H1 (cell line): ENCODE measurements at regions not wholly inside any gene's neighbourhood (a gene's known extent, or its start where the extent isn't known, plus 50 kb on each side); places are given as distances from the start of the nearest gene placed in this dataset.

ENCODE experiments used
- CEBPB ChIP-seq: IDR thresholded peaks from 2 replicates; pipeline ENCODE4 v1.6.1; 2012; ENCODE audit warnings: low read depth, low read length
- CHD2 ChIP-seq: IDR thresholded peaks from 2 replicates; pipeline ENCODE4 v1.6.1; 2012; ENCODE audit warnings: low read length, improper control_type of control experiment
- EP300 ChIP-seq, 2 experiments: IDR thresholded peaks; 1 replicate in 1 of 2; 2 replicates in 1 of 2; pipeline ENCODE4 v1.6.1; 2011 to 2012; ENCODE audit warnings: low read depth in 2 of 2, low read length in 2 of 2, mild to moderate bottlenecking in 2 of 2, borderline replicate concordance in 1 of 2, inconsistent platforms in 1 of 2, moderate library complexity in 1 of 2
- EZH2 ChIP-seq: fragments of 200-600 bp; sonication (generic); IDR thresholded peaks from 2 replicates; pipeline ENCODE4 v1.7.1; 2012; ENCODE audit warnings: low read depth, mild to moderate bottlenecking, moderate library complexity, low read length, inconsistent platforms; ENCODE audit not compliant: severe bottlenecking
- HDAC2 ChIP-seq, 2 experiments: fragments of 300-600 bp in 1 of 2; sonication (generic) in 1 of 2; IDR thresholded peaks; 2 replicates each; pipeline ENCODE4 v1.6.1; 2011 to 2012; ENCODE audit warnings: low read depth in 2 of 2, low read length in 2 of 2, mild to moderate bottlenecking in 2 of 2, moderate library complexity in 2 of 2, borderline replicate concordance in 1 of 2, inconsistent platforms in 1 of 2
- MAFK ChIP-seq: IDR thresholded peaks from 2 replicates; pipeline ENCODE4 v1.6.1; 2012; ENCODE audit warnings: low read depth, mild to moderate bottlenecking, improper control_type of control experiment, low read length
- NRF1 ChIP-seq: IDR thresholded peaks from 2 replicates; pipeline ENCODE4 v1.6.1; 2011; ENCODE audit warnings: mild to moderate bottlenecking, low read depth, low read length, improper control_type of control experiment
- POLR2AphosphoS5 ChIP-seq: IDR thresholded peaks from 2 replicates; pipeline ENCODE4 v1.6.1; 2011; ENCODE audit warnings: low read depth, low read length
- SIN3A ChIP-seq, 2 experiments: IDR thresholded peaks in 1 of 2; conservative IDR thresholded peaks in 1 of 2; 2 replicates each; pipeline ENCODE4 v1.6.1; 2011 to 2012; ENCODE audit warnings: low read length in 2 of 2, improper control_type of control experiment in 1 of 2, low read depth in 1 of 2, mild to moderate bottlenecking in 1 of 2
- SIRT6 ChIP-seq: IDR thresholded peaks from one replicate; pipeline ENCODE4 v1.7.1; 2012; ENCODE audit warnings: low read length, inconsistent platforms
- YY1 ChIP-seq: IDR thresholded peaks from 2 replicates; pipeline ENCODE4 v1.6.1; 2011; ENCODE audit warnings: low read depth, mild to moderate bottlenecking, low read length
- ZNF274 ChIP-seq: IDR thresholded peaks from 2 replicates; pipeline ENCODE4 v1.7.0; 2012; ENCODE audit warnings: low read length, borderline replicate concordance; ENCODE audit errors: extremely low read depth
- TF ChIP-seq, protein P1 (sequence below), 3 experiments: IDR thresholded peaks; 1 replicate in 2 of 3; 2 replicates in 1 of 3; pipeline versions ENCODE4 v1.5.1 to v1.6.1; 2011; ENCODE audit warnings: low read length in 3 of 3, mild to moderate bottlenecking in 3 of 3, inconsistent platforms in 2 of 3, low read depth in 1 of 3, moderate library complexity in 1 of 3; ENCODE audit not compliant: insufficient read depth in 1 of 3; ENCODE audit errors: control extremely low read depth in 1 of 3

DNA sequence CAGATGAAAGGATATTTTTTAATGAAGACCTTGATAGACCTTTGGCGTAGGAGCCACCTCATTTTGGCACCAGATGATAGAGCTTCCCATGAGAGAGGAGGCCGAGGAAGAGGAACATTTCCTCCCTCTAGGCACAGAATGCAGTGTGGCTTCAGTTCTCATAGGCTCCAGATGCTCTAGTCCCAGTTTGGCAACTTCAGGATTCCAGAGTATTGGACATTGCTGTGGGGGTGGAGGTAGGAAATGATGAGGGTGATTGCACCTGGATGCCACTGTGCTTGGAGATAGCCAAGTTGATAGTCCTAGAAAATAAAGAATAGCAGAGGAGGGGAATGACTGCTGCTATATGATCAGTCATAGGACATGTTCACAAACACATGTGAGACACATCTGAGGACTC lies 58.3 kb upstream of the KY start:
- TF ChIP-seq, protein P1, sequence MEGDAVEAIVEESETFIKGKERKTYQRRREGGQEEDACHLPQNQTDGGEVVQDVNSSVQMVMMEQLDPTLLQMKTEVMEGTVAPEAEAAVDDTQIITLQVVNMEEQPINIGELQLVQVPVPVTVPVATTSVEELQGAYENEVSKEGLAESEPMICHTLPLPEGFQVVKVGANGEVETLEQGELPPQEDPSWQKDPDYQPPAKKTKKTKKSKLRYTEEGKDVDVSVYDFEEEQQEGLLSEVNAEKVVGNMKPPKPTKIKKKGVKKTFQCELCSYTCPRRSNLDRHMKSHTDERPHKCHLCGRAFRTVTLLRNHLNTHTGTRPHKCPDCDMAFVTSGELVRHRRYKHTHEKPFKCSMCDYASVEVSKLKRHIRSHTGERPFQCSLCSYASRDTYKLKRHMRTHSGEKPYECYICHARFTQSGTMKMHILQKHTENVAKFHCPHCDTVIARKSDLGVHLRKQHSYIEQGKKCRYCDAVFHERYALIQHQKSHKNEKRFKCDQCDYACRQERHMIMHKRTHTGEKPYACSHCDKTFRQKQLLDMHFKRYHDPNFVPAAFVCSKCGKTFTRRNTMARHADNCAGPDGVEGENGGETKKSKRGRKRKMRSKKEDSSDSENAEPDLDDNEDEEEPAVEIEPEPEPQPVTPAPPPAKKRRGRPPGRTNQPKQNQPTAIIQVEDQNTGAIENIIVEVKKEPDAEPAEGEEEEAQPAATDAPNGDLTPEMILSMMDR (IDR thresholded peaks at IDR 0.05; ENCODE audit: control extremely low read depth in 1 of 3, insufficient read depth in 1 of 3, low read depth in 1 of 3, low read length in 3 of 3), result no peak
- TF ChIP-seq YY1 (no peak), CEBPB (no peak), NRF1 (no peak), SIRT6 (no peak), ZNF274 (no peak), MAFK (no peak), SIN3A (conservative IDR thresholded peaks at IDR 0.05 in 1 of 2, IDR thresholded peaks at IDR 0.05 in 1 of 2; ENCODE audit: low read depth in 1 of 2, low read length in 2 of 2) (no peak), POLR2AphosphoS5 (no peak), EP300 (IDR thresholded peaks at IDR 0.05; ENCODE audit: borderline replicate concordance in 1 of 2, low read depth in 2 of 2, low read length in 2 of 2) (no peak), CHD2 (no peak), HDAC2 (IDR thresholded peaks at IDR 0.05; ENCODE audit: borderline replicate concordance in 1 of 2, low read depth in 2 of 2, low read length in 2 of 2) (no peak), EZH2 (no peak)
